Daoy (cell line): ENCODE measurements at regions not wholly inside any gene's neighbourhood (a gene's known extent, or its start where the extent isn't known, plus 50 kb on each side); places are given as distances from the start of the nearest gene placed in this dataset.
"Not testable (repeated sequence)": the region's sequence is repeated elsewhere in the genome, so short reads cannot be mapped to it uniquely, and the experiment has no call there.

ENCODE experiments used
- DNase-seq: peaks from one replicate; pipeline ENCODE4 v3.0.0-alpha.2; 2015; ENCODE audit warnings: low read depth

DNA sequence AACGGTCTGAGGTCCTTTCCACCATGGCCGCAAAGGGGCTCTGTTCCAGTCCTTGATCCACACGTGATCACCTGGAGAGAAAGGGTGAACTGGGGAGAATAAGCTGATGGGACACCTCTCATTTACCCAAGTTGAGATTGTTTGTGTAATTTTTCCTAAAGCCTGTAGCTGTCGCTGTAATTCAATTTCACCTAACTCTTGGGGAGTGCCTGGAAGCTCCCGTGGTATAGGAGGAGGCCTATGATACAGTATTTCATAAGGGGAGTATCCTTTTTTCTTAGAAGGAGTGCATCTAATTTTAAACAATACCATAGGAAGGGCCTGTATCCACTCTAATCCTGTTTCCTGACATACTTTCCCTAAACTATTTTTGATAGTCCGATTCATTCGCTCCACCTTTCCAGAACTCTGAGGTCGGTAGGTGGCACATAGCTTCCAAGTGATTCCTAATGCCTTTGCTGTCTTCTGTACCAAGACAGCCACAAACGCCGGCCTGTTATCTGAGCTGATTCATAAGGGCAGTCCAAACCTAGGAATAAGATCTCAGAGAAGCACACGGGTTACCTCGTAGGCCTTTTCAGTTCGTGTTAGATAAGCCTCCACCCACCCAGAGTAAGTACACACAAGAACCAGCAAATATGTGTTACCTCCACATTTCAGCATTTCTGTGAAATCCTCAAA is 78.9 kb upstream of the VEPH1 start:
- not testable (repeated sequence) for DNase-seq

DNA sequence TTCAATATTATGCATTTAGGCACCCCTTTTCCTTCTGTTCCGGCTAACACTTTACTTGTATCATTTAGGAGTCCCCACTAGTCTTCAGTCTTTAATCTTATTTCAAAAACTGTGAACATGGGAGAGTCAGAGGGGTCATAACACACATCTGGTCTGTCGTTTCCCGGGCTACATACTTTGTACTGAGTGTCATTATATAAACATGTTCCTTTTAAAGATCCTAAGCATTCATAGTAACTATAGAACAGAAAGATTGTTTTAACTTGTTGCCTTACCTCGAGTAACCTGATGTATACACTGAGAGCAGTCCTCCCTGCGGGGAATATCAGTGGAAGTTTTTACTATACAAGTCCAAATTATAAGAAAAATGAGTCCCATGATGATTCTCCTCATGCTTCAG is 78.2 kb upstream of the VEPH1 start:
- no peak for DNase-seq

DNA sequence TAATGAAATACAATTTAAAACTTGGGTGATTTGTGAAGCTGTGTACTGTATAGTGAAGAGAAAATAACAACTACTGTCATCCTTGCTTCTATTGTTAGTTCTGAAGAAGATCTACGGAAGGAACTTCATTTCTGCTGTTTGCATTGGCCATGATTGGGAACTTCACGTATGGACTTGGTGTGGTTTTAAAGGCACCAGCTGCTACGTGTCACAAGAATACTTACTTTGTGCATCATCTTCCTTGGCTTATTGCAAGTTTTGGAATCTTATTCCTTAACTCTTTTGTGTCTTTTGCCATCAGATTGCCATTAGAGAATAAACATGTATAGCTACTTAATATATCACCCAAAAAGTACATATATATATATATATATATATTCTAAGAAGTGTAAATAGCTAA is 75.0 kb upstream of the VEPH1 start:
- DNase-seq = no peak

DNA sequence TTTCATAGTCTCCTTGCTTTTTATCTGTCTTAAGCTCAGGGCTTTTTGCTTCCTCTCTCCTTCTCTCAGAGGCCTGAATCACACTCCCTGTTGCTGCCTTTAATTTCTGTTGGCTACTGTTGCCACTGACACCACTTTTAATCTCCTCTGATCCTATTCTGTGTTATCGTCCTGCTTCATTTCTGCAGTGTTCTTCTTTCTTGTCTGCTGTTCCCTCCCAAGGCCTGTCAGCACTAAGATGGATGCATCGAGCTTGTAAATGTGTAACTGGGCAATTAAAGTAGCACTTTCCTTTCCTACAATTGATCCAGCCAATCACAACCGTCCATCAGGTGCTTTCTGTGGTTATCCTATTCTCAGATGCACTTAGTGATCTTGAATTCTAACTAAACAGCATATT is 71.3 kb upstream of the VEPH1 start:
- DNase-seq = no peak

DNA sequence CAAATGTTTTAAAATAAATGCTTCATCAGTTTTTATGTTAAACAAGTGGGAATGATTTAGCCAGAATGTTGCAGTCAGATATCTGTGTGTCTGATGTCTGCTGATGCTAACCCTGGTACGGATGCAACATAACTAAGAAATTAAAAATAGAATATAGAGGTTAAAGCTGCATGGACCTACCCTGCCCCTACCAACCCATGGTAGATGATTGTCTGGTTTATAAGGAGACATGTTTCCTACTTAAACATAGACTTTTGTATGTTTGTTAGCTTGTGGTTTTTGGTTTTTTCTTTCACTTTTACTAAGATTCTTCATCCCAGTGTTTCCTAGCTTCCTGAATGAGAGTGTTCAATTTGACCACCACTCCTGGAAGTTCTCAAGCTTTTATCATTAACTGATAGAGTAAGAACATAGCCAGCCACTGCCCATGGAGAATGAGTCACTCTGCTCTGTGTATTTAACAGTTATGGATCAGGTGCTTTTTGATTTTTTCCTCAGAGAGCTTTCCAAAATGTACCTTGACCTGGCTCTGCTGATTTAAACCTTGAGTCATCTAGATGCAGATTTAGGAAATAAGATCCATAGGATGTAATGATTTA is 70.7 kb upstream of the VEPH1 start:
- no peak for DNase-seq

DNA sequence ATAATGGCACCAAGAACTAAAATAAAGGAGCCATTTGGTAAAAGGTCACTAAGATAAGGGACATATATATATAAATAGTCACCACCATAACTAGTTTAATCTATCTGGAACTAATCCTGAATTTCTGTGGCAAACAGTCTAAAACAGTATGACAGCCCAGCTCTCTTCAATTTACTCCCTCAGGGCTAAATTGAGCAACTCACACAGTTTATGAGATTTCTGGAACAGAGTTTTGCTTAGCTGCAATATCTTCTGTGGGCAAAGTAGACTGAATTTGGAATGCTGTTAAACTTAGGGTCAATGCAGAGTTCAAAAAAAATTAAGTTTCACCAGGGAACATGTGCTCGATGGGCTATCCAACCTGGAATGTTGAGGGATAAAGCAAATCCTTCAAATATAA is 70.1 kb upstream of the VEPH1 start:
- DNase-seq = no peak

DNA sequence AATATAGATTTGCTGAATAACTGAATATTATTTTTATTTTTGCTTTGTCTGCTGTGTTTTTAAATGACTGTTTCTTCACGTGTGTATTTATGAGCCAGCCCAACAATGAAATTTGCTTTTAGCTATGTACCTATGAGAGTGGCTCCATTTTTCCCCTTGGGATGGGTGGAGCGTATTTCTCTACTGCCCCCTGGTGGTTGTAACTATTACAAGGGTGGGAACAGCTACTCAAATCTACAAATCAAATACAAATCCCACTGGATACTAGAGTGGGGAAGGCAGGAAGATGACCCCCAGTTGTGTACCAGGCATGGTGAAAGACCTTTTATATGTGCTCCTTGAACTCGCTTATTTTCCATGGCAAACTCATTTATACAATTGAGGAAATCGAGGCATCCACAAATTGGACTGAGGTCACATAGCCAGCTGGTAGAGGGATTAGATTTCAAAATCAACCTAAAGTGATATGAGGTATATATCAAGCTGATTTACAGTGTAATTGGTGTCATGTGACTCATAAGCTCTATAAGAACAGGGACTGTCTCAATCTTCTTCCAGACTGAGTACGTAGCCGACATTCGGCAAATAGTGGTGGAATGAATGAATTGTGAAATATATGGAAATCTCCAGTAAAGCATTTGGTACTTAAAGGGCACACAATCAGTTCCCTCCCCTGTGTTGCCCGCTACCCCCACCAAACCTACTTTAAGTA is 69.5 kb upstream of the VEPH1 start:
- peak; percentile 61 for DNase-seq

DNA sequence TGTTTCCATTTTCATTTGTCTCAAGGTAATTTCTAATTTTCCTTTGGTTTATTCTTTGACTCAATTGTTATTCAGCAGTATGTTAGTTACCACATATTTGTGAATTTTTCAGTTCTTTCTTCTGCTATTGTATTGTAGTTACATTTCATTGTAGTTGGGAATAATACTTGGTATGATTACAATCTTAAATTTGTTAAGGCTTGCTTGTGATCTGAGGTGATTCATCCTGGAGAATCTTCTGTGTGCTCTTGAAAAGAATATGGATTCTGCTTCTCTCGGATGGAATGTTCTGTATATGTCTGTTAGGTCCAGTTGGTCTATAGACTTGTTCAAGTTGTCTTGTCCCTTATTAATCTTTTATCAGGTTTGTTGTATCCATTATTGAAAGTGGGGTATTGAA is 63.4 kb upstream of the VEPH1 start:
- DNase-seq = no peak

DNA sequence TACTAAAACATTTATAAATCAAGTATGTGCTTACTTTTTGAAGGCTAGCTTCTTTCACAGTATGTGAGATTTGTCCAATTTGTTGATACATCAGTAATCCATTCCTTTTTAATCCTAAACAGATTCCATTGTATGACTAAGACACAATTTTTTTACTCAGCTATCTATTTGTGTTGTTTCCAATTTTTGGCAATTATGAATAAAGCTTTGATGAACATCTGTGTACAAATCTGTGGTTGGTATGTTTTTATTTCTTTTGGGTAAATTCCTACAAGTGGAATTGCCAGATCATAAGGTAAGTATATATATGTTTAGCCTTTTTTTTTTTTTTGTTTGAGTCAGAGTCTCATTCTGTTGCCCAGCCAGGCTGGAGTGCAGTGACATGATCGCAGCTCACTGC is 56.2 kb upstream of the VEPH1 start:
- no peak for DNase-seq
